CD4-positive, alpha-beta T cell treated with Interleukin-10 for 1 hour (primary cell): ENCODE measurements at regions not wholly inside any gene's neighbourhood (a gene's known extent, or its start where the extent isn't known, plus 50 kb on each side); places are given as distances from the start of the nearest gene placed in this dataset.

Source experiments
- DNase-seq: peaks from one replicate; pipeline ENCODE4 v3.0.0-alpha.2; 2020

GRCh38 chr3:111359261-111360030 is 182.6 kb upstream of the CD96 start:
- no peak for DNase-seq

- no peak for DNase-seq
Measured at GRCh38 chr3:111362381-111363009, 179.5 kb upstream of the CD96 start.

- no peak for DNase-seq
Measured at GRCh38 chr3:111366515-111366914, 175.5 kb upstream of the CD96 start.

DNA sequence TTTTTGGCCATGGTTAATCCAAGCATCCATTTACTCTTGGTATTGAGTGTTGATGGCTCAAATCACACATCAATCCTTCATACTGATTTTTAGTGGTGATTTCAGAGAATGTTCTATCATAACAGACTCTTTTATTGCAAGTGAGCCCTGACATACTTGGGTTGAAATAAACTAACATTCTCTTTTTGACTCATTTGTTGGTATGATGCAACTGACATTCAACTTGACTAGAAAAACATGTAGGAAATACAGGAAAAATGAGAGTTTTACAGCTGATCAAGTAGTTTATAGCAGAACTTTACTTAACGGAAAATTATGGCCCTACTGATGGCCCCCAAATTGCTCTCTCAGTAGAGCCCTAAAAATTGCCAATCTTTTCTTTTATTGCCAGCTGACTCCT is 173.9 kb upstream of the CD96 start:
- DNase-seq: no peak

DNA sequence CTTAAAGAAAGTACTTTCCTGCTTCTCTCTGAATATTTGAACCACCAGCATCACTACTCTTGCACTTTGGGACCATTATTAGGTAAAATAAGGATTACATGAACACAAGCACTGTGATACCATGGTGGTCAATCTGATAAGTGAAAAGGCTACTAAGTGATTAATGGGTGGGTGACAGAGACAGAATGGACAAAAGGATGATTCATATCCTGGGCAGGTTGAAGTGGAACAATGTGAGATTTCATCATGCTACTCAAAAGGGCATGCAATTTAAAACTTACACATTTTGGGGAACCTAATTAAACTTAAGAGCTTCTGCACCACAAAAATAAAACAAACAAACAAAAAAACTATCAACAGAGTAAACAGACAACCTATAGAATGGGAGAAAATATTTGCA is 172.0 kb upstream of the CD96 start:
- DNase-seq: no peak

DNA sequence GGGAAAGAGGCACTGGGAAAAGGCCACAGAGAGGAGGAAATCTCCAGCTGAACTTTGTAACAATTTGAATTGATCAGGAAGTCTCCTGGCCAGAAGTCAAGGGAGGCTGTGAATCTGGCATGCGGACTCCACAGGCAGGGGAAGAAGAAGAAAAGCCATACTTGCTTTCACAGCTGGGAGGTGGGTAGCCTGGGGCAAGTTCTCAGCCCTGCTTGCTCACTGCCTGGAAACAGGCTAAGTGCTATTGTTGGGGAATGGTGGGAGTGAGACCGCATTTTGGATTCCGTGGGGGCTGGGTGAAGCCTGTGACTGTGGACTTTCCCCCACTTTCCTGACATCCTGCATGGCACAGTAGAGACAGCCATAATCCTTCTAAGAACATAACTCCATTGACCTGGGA is 168.8 kb upstream of the CD96 start:
- no peak for DNase-seq

DNA sequence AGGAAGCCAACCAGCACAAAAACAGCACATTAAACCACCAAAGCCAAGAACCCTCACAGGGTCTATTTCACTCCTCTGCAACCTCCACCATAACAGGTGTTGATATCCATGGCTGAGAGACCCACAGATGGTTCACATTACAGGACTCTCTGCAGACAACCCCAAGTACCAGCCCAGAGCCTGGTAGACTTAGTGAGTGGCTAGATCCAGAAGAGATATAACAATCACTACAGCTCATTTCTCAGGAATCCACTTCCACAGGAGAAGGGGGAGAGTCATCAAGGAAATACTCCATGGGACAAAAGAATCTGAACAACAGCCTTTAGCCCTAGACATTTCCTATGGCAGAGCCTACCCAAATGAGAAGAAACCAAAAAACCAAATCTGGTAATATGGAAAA is 168.1 kb upstream of the CD96 start:
- DNase-seq: no peak

- DNase-seq: no peak
Measured at GRCh38 chr3:111385971-111386495, 156.0 kb upstream of the CD96 start.

- DNase-seq: peak; percentile 69
Measured at GRCh38 chr3:111392894-111393398, 149.1 kb upstream of the CD96 start.

DNA sequence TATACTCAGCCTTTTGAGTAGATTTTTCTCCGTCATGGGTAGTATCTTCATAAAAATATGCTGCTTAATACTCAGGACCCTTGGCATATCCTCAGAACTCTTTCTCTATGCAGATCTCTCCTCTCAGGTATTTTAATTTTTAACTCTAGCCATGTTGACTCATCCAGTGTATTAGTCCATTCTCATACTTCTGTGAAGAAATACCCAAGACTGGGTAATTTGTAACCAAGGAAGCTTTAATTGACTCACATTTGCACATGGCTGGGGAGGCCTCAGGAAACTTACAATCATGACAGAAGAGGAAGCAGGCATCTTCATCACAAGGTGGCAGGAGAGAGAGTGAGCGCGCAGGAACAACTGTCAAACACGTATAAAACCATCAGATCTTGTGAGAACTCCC is 129.3 kb upstream of the CD96 start:
- DNase-seq: no peak

DNA sequence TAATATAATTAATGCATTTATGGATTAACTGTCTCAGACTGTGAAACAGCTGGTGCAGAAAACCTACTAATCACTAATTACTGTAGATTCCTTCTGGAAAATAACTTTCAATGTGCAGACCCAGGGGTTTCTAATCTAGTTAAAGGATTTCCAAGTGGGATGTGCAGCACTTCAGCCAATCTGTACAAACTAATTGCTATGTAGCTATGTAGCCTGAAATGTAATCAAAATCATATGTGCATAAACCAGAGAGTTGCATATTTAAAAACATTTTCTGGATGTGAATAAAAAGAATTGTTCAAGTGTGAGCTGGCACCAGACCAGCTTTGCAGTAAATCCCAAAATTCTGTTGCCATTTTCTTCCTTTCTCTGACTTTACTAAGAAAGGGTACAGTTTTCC is 127.5 kb upstream of the CD96 start:
- DNase-seq: no peak

GRCh38 chr3:111415018-111415417 is 127.0 kb upstream of the CD96 start:
- no peak for DNase-seq

GRCh38 chr3:111418391-111418790 is 123.6 kb upstream of the CD96 start:
- DNase-seq: no peak

- no peak for DNase-seq
Measured at GRCh38 chr3:111428301-111428700, 113.7 kb upstream of the CD96 start.

- no peak for DNase-seq
Measured at GRCh38 chr3:111434941-111435622, 106.9 kb upstream of the CD96 start.

DNA sequence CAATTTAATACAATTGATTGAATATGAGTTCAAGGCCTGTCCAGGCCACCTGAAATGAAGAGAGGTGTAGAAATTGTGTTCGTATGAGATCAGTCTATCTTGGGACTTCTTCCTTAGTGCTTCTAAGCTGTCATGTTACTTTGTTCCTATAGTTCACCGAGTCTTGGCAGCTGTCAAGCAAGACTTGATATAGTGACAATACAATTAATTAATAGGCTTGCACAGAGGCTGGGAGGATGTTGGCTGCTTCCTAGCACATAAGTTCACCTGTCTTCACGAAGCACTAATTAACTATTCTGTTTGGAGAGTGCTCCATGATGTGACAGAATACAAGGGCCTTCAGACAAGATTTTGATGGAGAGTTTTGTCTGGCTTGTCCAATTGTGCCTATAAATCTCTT is 103.7 kb upstream of the CD96 start:
- no peak for DNase-seq

GRCh38 chr3:111454551-111454950 is 87.4 kb upstream of the CD96 start:
- no peak for DNase-seq

DNA sequence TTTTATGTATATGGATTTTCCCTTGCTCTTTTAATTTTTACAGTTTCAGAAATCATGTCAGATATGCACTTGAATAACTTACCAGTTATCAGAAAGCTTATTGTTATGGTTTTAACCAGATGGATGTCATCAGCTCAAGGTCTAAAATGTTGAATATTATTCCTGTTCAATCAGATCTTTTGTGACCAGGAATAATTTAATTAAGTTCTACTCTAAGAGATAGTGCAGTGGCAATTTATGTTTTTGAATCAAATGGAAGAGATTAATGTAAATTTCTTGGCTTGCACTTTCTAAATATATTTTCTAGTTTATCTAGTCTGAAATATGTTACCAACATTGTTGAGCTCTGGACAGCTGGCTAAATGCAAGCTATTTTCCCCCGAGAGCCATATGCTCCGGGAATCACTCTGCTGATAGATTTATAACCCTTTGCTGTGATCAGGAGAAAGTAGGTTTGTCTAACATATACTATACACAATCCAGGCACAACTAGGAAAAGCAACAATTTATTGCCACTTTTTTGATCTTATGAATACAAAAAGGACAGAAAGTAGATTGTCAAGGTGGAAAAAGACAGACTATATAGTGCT is 76.8 kb upstream of the CD96 start:
- DNase-seq: no peak

- DNase-seq: no peak
Measured at GRCh38 chr3:111470032-111470431, 72.0 kb upstream of the CD96 start.

GRCh38 chr3:111471831-111472230 is 70.2 kb upstream of the CD96 start:
- DNase-seq: no peak

- DNase-seq: no peak
Measured at GRCh38 chr3:111472556-111472955, 69.4 kb upstream of the CD96 start.

DNA sequence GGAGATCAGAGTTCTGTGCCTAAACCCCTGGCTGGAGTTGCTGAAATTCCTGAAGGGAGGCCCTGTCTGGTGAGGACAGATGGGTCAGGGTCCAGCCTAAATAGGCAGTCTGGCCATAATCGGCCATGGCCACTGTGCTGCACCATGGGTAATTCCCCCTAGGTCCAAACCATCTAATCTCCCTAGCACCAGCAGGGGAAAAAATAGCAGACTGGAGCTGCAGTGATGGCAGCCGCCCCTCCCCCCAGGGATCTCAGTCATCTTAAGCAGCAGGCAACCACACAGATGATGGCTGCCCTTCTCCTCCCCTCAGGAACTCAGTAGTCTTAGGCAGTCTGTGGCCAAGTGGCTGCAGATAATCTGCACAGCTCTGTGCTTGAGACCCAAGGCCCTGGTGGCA is 68.4 kb upstream of the CD96 start:
- no peak for DNase-seq

- no peak for DNase-seq
Measured at GRCh38 chr3:111476701-111477100, 65.3 kb upstream of the CD96 start.
